Stimulated activated CD4-positive, alpha-beta T cell treated with anti-CD3 and anti-CD28 coated beads, Interleukin-2, amount 100 ng/mL, for 48 hours (primary cell): ENCODE measurements at regions not wholly inside any gene's neighbourhood (a gene's known extent, or its start where the extent isn't known, plus 50 kb on each side); places are given as distances from the start of the nearest gene placed in this dataset.

Source experiments
- DNase-seq, 2 donors: peaks; one replicate each; pipeline ENCODE4 v3.0.0-alpha.2; 2020

DNA sequence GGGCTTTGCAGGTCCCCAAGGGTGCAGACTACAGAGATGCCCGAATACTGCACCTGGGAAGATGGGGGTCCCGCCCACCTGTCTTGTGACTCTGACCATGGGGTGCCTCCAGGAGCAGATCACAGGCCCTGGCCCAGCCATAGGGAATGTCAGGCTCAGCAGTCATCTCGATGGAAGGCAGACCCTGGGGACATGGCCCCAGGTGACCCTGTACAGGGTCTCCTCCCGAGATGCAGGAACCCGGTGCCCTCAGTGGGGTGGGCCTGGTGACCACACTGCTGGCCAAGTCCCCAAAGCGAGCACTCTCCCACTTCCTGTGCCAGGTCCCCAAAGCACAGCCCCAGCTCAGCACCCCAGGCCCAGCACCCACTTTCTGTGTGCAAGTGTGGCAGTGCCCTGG is 903.7 kb upstream of the USP15 start:
- no peak for DNase-seq

- no peak for DNase-seq
Observed at GRCh38 chr12:61357496-61357895, 902.7 kb upstream of the USP15 start.

GRCh38 chr12:61362037-61362436 is 898.2 kb upstream of the USP15 start:
- no peak for DNase-seq

GRCh38 chr12:61365001-61365400 is 895.2 kb upstream of the USP15 start:
- DNase-seq, result no peak

DNA sequence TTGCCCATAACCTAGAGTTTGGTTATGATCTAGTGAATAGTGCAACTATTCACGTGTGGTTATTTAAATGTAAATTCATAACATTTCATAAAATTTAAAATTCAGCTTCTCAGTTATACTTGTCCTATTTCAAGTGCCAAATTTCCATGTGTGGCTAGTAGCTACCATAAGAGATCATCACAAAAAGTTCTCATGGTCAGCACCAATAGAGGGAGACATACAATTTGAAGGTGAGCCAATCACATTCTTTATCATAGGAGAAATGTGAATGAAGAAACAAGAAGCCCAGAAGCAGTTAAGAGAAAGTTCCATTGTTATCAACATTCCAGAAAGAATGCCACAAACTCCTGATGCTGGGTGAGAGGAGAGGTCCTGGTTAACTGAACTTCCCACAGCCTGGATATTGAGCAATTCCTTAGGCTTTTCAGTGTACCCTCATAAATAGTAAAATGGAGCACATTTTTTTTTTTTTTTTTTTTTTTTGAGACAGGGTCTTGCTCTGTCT is 892.9 kb upstream of the USP15 start:
- DNase-seq, result no peak

- no peak for DNase-seq
Observed at GRCh38 chr12:61369241-61369910, 890.8 kb upstream of the USP15 start.

GRCh38 chr12:61384511-61384910 is 875.7 kb upstream of the USP15 start:
- DNase-seq, result no peak

DNA sequence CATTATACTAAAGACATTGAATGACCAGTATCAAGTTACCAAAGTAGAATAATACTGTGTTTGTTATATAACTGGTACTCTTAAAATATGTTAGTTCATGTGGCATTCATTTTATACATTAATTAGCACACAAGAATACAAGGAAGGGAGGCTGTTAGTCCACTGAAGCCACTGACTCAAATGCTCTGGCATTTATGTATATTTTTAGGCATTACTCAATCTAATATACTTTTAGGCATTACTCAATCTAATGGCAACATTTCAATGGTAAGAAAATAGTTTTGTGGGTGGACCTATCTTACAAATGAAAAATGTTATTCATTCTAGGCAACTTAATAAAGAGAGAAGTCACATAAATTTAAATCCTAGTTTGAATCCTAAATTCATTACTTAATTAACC is 874.4 kb upstream of the USP15 start:
- no peak for DNase-seq

- no peak for DNase-seq
Observed at GRCh38 chr12:61397668-61398067, 862.5 kb upstream of the USP15 start.

DNA sequence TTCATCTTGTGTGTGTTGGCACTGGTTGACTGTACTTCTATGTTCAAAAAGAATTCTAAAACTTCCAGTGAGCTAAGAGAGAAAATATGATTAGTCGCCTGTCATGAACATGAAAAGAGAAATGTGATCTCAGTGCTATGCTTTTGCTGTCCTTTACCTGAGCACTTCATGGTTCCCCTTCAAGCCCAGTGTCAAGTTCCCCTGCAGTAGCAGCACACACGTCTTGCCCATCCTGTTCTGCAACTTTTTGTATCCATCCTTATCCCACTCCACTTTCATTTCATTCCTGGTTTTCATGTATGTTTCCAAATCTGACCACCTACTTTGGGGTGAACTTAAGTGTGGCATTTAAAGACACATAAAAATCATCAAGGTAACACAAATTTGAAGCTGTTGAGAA is 848.0 kb upstream of the USP15 start:
- no peak for DNase-seq

- no peak for DNase-seq
Observed at GRCh38 chr12:61414470-61414869, 845.7 kb upstream of the USP15 start.

DNA sequence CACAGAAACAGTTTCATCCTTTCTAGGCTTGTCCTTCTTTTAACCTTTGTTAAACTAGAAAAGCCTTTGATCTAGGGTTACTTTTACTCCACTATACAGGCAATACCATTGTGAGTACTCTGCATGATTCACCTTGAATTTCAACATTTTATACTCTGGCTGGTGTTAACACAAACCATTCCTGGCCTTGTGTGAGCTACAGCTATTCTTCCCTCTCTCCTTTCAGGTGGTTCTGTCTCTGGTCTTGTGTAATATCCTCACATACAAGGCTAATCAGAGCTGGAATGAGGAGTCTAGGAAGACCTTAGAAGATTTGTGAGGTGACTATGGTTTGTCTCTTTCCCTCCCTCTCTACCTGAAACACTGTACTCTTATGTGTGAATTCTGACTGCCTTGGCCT is 837.4 kb upstream of the USP15 start:
- DNase-seq, result no peak

DNA sequence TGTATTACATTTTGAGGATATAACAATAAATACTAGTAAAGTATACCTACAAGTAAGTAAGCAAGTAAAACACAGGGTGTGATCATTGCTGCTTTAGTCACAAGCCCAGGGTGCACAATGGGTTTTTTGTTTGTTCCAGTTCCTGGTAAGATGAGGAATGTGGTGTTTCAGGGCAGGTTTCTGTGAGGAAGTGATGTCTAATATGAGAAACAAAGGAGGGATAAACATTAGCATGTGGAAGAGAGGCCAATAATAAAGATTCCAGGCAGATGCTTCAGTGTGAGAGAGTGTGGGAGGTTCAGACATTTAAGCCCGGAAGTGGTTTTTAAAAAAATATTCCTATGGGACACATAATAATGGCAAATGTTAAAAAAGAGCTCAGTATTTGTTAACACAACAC is 808.1 kb upstream of the USP15 start:
- DNase-seq, result no peak

- DNase-seq, result no peak
Observed at GRCh38 chr12:61487728-61488127, 772.5 kb upstream of the USP15 start.

- no peak for DNase-seq
Observed at GRCh38 chr12:61490526-61491498, 769.4 kb upstream of the USP15 start.

GRCh38 chr12:61502179-61502578 is 758.0 kb upstream of the USP15 start:
- DNase-seq, result no peak

- no peak for DNase-seq
Observed at GRCh38 chr12:61504396-61505080, 755.7 kb upstream of the USP15 start.

DNA sequence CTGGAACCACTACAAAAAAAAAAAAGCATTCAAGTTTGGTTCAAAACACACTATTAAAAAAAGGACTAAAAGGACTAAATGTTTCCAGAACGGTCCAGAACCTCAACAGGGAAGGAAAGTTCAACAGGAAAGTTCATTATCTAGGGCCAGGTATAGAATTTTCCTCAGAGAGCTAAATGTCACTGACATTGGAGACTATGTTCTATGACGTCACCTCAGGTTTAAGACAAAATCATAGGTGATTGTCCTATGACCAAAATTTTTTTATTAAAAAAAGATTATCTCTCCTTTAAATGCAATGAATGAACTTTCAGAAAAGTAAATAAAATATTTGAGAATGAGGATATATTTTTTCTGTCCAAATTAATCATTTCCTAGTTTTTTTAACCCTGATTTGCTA is 746.7 kb upstream of the USP15 start:
- DNase-seq, result no peak

GRCh38 chr12:61514016-61514415 is 746.2 kb upstream of the USP15 start:
- no peak for DNase-seq

DNA sequence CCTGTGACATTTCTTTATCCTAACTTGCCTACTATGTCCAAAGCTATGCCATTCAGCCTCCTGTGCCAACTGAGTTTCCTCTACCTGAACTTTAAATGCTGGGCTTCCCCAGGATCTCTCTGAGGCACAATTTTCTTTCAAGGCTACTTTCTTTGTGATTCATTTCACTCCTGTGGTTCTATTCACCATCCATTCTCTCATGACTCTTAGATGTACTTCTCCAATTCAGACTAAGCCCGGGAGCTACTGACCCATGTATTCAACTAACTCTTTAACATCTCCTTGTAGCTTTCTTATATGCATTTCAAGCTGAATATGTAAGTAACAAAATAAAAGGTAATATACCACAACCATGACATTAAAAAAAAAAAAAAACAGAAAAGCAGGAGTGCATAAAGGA is 738.9 kb upstream of the USP15 start:
- DNase-seq, result no peak

- DNase-seq, result no peak
Observed at GRCh38 chr12:61523276-61523992, 736.8 kb upstream of the USP15 start.

DNA sequence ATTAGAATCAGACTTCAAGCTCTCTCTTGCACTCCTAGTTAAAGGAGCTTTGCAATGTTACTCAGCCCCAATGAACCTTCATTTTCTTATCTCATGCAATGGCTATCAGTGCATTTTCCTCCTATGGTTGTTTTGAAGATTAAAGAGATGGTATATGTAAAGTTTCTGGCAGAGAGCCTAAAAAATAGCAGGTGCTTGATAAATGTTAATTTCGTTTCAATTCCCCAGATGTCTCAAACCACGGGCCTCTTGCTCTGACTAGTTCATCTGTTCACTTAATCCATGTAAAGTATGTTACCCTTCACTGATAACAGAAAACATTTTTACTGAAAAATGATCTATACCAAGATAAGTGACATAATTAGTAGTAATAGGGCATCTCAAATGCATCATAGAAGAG is 735.4 kb upstream of the USP15 start:
- no peak for DNase-seq

- DNase-seq, result no peak
Observed at GRCh38 chr12:61525331-61525730, 734.9 kb upstream of the USP15 start.
